Peyer's patch (tissue), 4 donors: ENCODE measurements at regions not wholly inside any gene's neighbourhood (a gene's known extent, or its start where the extent isn't known, plus 50 kb on each side); places are given as distances from the start of the nearest gene placed in this dataset.
A peak's percentile ranks its signal among the peaks of the same experiment; 100 is the strongest.

Experiments
- DNase-seq, 3 donors: peaks; one replicate each; pipeline ENCODE4 v3.0.0-alpha.2; 2017 to 2019
- H3K27ac ChIP-seq, 4 donors: fragments of 200-600 bp; sonication (generic); one replicate each; pipeline ENCODE4 v1.5.1; 2016 to 2019
- H3K27me3 ChIP-seq, 2 donors: fragments of 200-600 bp; sonication (generic); one replicate each; pipeline ENCODE4 v1.5.1; 2019
- H3K36me3 ChIP-seq, 3 donors: fragments of 200-600 bp; sonication (generic); one replicate each; pipeline ENCODE4 v1.5.1; 2016 to 2019
- H3K4me1 ChIP-seq, 4 donors: fragments of 200-600 bp; sonication (generic); one replicate each; pipeline ENCODE4 v1.5.1; 2016 to 2019
- H3K4me3 ChIP-seq, 4 donors: fragments of 200-600 bp; sonication (generic); 1 replicate in 3 of 4; 2 replicates in 1 of 4; pipeline ENCODE4 v1.5.1; 2016 to 2019; ENCODE audit warnings: mild to moderate bottlenecking in 1 of 4
- H3K9me3 ChIP-seq, 4 donors: fragments of 200-600 bp; sonication (generic); one replicate each; pipeline ENCODE4 v1.5.1; 2016 to 2019; ENCODE audit warnings: mild to moderate bottlenecking in 1 of 4
- CTCF ChIP-seq, 6 experiments: fragments of 450-650 bp in 4 of 6; fragments of 200-600 bp in 2 of 6; sonication (generic) in 1 of 6; IDR thresholded peaks; one replicate each; pipeline ENCODE4 v1.5.1; 2017 to 2019; ENCODE audit warnings: antibody characterized with exemption in 6 of 6, mild to moderate bottlenecking in 3 of 6, moderate library complexity in 1 of 6
- POLR2A ChIP-seq, 2 donors: fragments of 450-650 bp; IDR thresholded peaks; one replicate each; pipeline ENCODE4 v1.5.1; 2017; ENCODE audit warnings: antibody characterized with exemption in 2 of 2, mild to moderate bottlenecking in 2 of 2, moderate library complexity in 2 of 2

- Histone ChIP-seq H3K4me1 (peaks cover 0 to 13% (median 3%) of the 10 kb centered on the region in 4 donors), H3K27me3 (no peaks in the 10 kb centered on the region), H3K27ac (peak overlapping the region; percentile 82 to 94 (median 88)), H3K36me3 (no peaks in the 10 kb centered on the region), H3K9me3 (no peaks in the 10 kb centered on the region), H3K4me3 (peak overlapping the region in 3 of 4 donors; percentile 67 to 73 (median 68))
- no peak for TF ChIP-seq CTCF (IDR thresholded peaks at IDR 0.05)
- TF ChIP-seq POLR2A (IDR thresholded peaks at IDR 0.05): no peak
- DNase-seq: no peak
Observed at GRCh38 chr9:129382281-129383018, 204.4 kb upstream of the IER5L start.

GRCh38 chr9:129381481-129381957 lies 203.5 kb upstream of the IER5L start:
- TF ChIP-seq POLR2A (IDR thresholded peaks at IDR 0.05): no peak
- no peak for TF ChIP-seq CTCF (IDR thresholded peaks at IDR 0.05)
- Histone ChIP-seq H3K4me3 (no peak overlapping the region), H3K36me3 (no peaks in the 10 kb centered on the region), H3K27me3 (no peaks in the 10 kb centered on the region), H3K27ac (no peak overlapping the region), H3K4me1 (peaks cover 0 to 13% (median 3%) of the 10 kb centered on the region in 4 donors), H3K9me3 (no peaks in the 10 kb centered on the region)
- DNase-seq: no peak

GRCh38 chr9:129380961-129381401 lies 202.9 kb upstream of the IER5L start:
- peaks cover 0 to 13% (median 3%) of the 10 kb centered on the region in 4 donors for H3K4me1 ChIP-seq
- TF ChIP-seq POLR2A (IDR thresholded peaks at IDR 0.05): no peak
- TF ChIP-seq CTCF (IDR thresholded peaks at IDR 0.05): no peak
- H3K27me3 ChIP-seq: no peaks in the 10 kb centered on the region
- DNase-seq: no peak
- no peaks in the 10 kb centered on the region for H3K9me3 ChIP-seq
- no peak overlapping the region for H3K4me3 ChIP-seq
- no peaks in the 10 kb centered on the region for H3K36me3 ChIP-seq
- H3K27ac ChIP-seq: no peak overlapping the region

- DNase-seq: no peak
- TF ChIP-seq POLR2A (IDR thresholded peaks at IDR 0.05) (no peak), CTCF (IDR thresholded peaks at IDR 0.05) (no peak)
- H3K27me3 ChIP-seq: no peaks in the 10 kb centered on the region
Observed at GRCh38 chr9:129379886-129380285, 201.8 kb upstream of the IER5L start.

GRCh38 chr9:129379181-129379836 lies 201.2 kb upstream of the IER5L start:
- Histone ChIP-seq H3K4me1 (peaks cover 0 to 13% (median 3%) of the 10 kb centered on the region in 4 donors), H3K27me3 (no peaks in the 10 kb centered on the region), H3K27ac (no peak overlapping the region), H3K4me3 (no peak overlapping the region), H3K36me3 (no peaks in the 10 kb centered on the region), H3K9me3 (no peaks in the 10 kb centered on the region)
- TF ChIP-seq CTCF (IDR thresholded peaks at IDR 0.05): no peak
- DNase-seq: no peak

More at GRCh38 chr9:129379886-129380285, 201.8 kb upstream of the IER5L start:
- H3K4me1 ChIP-seq: peaks cover 0 to 13% (median 3%) of the 10 kb centered on the region in 4 donors
- H3K4me3 ChIP-seq: no peak overlapping the region
- H3K27ac ChIP-seq: no peak overlapping the region
- no peaks in the 10 kb centered on the region for H3K36me3 ChIP-seq
- H3K9me3 ChIP-seq: no peaks in the 10 kb centered on the region
